ENCODE measurements at regions not wholly inside any gene's neighbourhood (a gene's known extent, or its start where the extent isn't known, plus 50 kb on each side); places are given as distances from the start of the nearest gene placed in this dataset.
"Not testable (repeated sequence)": the region's sequence is repeated elsewhere in the genome, so short reads cannot be mapped to it uniquely, and the experiment has no call there.

DNA sequence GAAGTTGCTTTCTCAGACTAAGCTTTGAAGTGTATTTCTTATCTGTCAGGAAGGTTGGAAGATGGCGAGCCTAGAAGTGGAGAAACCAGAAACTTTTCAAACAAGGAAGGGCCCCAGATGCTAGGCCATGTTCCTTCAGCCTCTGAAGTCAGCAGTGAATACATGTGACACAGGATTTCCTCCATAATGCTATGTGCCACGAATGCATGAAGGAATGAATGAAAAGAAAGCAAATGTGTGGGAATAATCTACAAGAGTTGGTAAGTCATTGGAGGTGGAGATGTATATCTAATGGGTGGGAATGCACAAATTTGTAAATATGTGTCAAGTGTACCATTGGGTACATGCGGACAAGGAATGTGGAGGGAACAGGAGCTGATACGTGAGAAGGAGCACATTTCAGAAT is 123.2 kb upstream of the PRSS16 start:
- TF ChIP-seq, protein P1, sequence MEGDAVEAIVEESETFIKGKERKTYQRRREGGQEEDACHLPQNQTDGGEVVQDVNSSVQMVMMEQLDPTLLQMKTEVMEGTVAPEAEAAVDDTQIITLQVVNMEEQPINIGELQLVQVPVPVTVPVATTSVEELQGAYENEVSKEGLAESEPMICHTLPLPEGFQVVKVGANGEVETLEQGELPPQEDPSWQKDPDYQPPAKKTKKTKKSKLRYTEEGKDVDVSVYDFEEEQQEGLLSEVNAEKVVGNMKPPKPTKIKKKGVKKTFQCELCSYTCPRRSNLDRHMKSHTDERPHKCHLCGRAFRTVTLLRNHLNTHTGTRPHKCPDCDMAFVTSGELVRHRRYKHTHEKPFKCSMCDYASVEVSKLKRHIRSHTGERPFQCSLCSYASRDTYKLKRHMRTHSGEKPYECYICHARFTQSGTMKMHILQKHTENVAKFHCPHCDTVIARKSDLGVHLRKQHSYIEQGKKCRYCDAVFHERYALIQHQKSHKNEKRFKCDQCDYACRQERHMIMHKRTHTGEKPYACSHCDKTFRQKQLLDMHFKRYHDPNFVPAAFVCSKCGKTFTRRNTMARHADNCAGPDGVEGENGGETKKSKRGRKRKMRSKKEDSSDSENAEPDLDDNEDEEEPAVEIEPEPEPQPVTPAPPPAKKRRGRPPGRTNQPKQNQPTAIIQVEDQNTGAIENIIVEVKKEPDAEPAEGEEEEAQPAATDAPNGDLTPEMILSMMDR (conservative IDR thresholded peaks at IDR 0.05): no peak
- TF ChIP-seq ZFX (IDR thresholded peaks at IDR 0.05): no peak
- no peak overlapping the region for H3K27ac ChIP-seq

DNA sequence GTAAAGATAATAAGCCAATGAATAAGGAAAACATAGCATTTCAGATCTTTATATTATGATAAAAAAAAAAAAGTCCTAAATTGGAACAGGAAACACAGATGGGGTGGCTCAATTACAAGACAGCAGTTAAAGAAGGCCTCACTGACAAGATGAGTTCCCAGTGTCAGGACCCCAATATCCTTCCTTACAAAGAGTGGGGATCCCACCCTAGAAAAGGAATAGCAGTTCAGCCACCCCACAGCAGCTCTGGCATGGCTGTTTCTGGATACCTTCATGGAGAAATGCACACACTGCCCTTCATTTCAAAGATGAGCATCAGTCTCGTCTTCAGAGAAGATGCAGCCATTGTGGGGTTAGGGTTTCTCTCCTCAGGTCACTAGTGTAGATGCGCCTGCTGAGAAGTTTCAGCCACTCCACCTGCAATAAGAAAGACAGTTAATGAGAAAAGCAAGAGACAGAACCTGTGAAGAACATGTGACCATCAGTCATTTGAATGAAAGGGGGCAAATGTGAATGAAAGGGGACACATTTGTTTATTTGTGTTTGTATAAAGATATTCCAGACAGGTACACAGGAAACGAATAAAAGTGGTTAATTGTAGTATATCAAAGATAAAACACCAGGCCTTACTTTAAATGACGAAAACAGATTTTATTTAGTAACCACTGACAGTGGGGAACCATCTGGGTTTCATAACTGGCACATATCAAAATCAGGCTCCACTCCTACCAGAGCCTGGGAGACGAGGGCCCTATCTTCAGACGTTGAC is 121.3 kb upstream of the PRSS16 start:
- no peak for TF ChIP-seq ZFX (IDR thresholded peaks at IDR 0.05)
- TF ChIP-seq, protein P1 (conservative IDR thresholded peaks at IDR 0.05): no peak
- H3K27ac ChIP-seq: no peak overlapping the region

DNA sequence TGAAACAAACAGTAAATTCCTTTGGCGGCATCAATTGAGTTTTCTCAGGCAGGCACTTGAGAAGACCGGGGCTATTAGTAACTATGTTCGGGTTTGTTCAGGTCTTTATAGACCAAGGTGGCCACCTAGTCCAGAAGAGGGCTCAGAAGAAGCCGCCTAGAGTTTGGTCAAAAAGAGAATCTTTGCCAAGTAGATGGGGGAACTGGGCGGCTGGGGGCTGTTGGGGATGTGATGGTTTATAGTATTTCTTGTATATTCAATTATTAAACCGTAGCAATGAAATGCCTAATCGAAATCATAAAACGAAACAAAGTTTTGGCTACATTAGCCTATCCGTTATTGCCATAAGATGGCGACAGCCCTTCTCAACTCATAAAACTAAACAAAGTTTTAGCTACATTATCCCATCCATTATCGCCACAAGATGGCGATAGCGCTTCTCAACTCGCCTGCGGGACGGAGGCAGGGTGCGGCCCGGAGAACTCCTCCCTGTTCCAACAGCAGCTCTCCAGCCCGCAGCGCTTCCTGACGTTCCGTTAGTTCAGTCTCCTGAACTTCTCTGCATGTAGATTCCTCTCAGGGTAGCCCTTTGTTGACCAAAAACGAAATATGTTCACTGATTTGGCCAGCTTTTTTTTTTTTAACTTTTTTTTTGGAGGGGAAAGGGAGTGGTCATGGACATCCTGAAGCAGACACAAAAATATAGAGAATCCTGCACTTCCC is 120.5 kb upstream of the PRSS16 start:
- TF ChIP-seq ZFX (IDR thresholded peaks at IDR 0.05): no peak
- TF ChIP-seq, protein P1 (conservative IDR thresholded peaks at IDR 0.05): peak; percentile 92
- H3K27ac ChIP-seq: no peak overlapping the region

GRCh38 chr6:27127874-27128273 is 119.6 kb upstream of the PRSS16 start:
- not testable (repeated sequence) for H3K27ac ChIP-seq

GRCh38 chr6:27128311-27129094 is 119.0 kb upstream of the PRSS16 start:
- no peak overlapping the region for H3K27ac ChIP-seq
- no peak for TF ChIP-seq ZFX (IDR thresholded peaks at IDR 0.05)

- no peak overlapping the region for H3K27ac ChIP-seq
- no peak for TF ChIP-seq ZFX (IDR thresholded peaks at IDR 0.05)
- TF ChIP-seq, protein P1 (conservative IDR thresholded peaks at IDR 0.05): no peak
These were observed 118.2 kb upstream of the PRSS16 start for GRCh38 chr6:27129095-27129815.

GRCh38 chr6:27129917-27130316 is 117.6 kb upstream of the PRSS16 start:
- no peak overlapping the region for H3K27ac ChIP-seq

More at GRCh38 chr6:27129917-27130316, 117.6 kb upstream of the PRSS16 start:
- no peak for TF ChIP-seq ZFX (IDR thresholded peaks at IDR 0.05)
- TF ChIP-seq, protein P1 (conservative IDR thresholded peaks at IDR 0.05): no peak

All from C4-2B (cell line).